H9 (cell line): ENCODE measurements at regions not wholly inside any gene's neighbourhood (a gene's known extent, or its start where the extent isn't known, plus 50 kb on each side); places are given as distances from the start of the nearest gene placed in this dataset.

ENCODE experiments used
- DNase-seq: peaks from one replicate; pipeline ENCODE4 v3.0.0-alpha.2; 2017
- H2AFZ ChIP-seq: one replicate; pipeline ENCODE4 v1.6.1; 2013; ENCODE audit warnings: mild to moderate bottlenecking, low read length, control low read depth, moderate library complexity
- H2AK5ac ChIP-seq: 2 replicates; pipeline ENCODE4 v1.6.1; 2013; ENCODE audit warnings: low read length, control low read depth, mixed read lengths; ENCODE audit not compliant: insufficient read length
- H2BK120ac ChIP-seq: one replicate; pipeline ENCODE4 v1.6.1; 2013; ENCODE audit warnings: low read depth, mild to moderate bottlenecking, low read length, control low read depth, inconsistent platforms; ENCODE audit not compliant: poor library complexity, severe bottlenecking
- H2BK12ac ChIP-seq: 2 replicates; pipeline ENCODE4 v1.6.1; 2013; ENCODE audit warnings: low read length, control low read depth, mixed read lengths, low read depth; ENCODE audit not compliant: insufficient read length
- H2BK15ac ChIP-seq: 2 replicates; pipeline ENCODE4 v1.6.1; 2013; ENCODE audit warnings: low read depth, low read length, control low read depth
- H2BK20ac ChIP-seq: one replicate; pipeline ENCODE4 v1.6.1; 2013; ENCODE audit warnings: low read depth, mild to moderate bottlenecking, low read length, control low read depth, inconsistent platforms; ENCODE audit not compliant: poor library complexity, severe bottlenecking
- H2BK5ac ChIP-seq: 2 replicates; pipeline ENCODE4 v1.6.1; 2013; ENCODE audit warnings: low read length, control low read depth, mixed read lengths; ENCODE audit not compliant: insufficient read length
- H3K14ac ChIP-seq: 2 replicates; pipeline ENCODE4 v1.6.1; 2013; ENCODE audit warnings: low read length, control low read depth; ENCODE audit not compliant: insufficient read depth
- H3K18ac ChIP-seq: 2 replicates; pipeline ENCODE4 v1.6.1; 2013; ENCODE audit warnings: low read depth, mild to moderate bottlenecking, mixed read lengths, low read length, control low read depth; ENCODE audit not compliant: insufficient read length
- H3K23ac ChIP-seq: 2 replicates; pipeline ENCODE4 v1.6.1; 2013; ENCODE audit warnings: low read length, control low read depth, mixed read lengths, low read depth; ENCODE audit not compliant: insufficient read length
- H3K23me2 ChIP-seq: 2 replicates; pipeline ENCODE4 v1.6.1; 2013; ENCODE audit warnings: low read depth, mild to moderate bottlenecking, mixed read lengths, low read length, control low read depth; ENCODE audit not compliant: insufficient read length, poor library complexity, severe bottlenecking
- H3K27ac ChIP-seq: 2 replicates; pipeline ENCODE4 v1.5.1; 2013; ENCODE audit warnings: low read length, control low read depth, mixed read lengths, low read depth; ENCODE audit not compliant: insufficient read length
- H3K27me3 ChIP-seq: 2 replicates; pipeline ENCODE4 v1.6.1; 2013; ENCODE audit warnings: low read length, control low read depth, inconsistent platforms; ENCODE audit not compliant: insufficient read depth
- H3K4ac ChIP-seq: 2 replicates; pipeline ENCODE4 v1.6.1; 2013; ENCODE audit warnings: low read depth, mild to moderate bottlenecking, control low read depth, inconsistent platforms, low read length, moderate library complexity
- H3K4me1 ChIP-seq: 2 replicates; pipeline ENCODE4 v1.6.1; 2013; ENCODE audit warnings: low read length, control low read depth, inconsistent platforms; ENCODE audit not compliant: insufficient read depth
- H3K4me2 ChIP-seq: 2 replicates; pipeline ENCODE4 v1.6.1; 2013; ENCODE audit warnings: low read length, control low read depth, mixed read lengths; ENCODE audit not compliant: insufficient read length, insufficient read depth
- H3K56ac ChIP-seq: 2 replicates; pipeline ENCODE4 v1.6.1; 2013; ENCODE audit warnings: low read depth, mild to moderate bottlenecking, mixed read lengths, low read length, control low read depth; ENCODE audit not compliant: insufficient read length
- H3K79me1 ChIP-seq: 2 replicates; pipeline ENCODE4 v1.6.1; 2013; ENCODE audit warnings: low read depth, mild to moderate bottlenecking, moderate library complexity, low read length, control low read depth, inconsistent platforms; ENCODE audit not compliant: insufficient read depth, poor library complexity, severe bottlenecking
- H3K79me2 ChIP-seq: 2 replicates; pipeline ENCODE4 v1.6.1; 2013; ENCODE audit warnings: low read length, control low read depth, inconsistent platforms; ENCODE audit not compliant: insufficient read depth
- H3K9ac ChIP-seq: 2 replicates; pipeline ENCODE4 v1.6.1; 2013; ENCODE audit warnings: low read length, control low read depth, mixed read lengths; ENCODE audit not compliant: insufficient read length; ENCODE audit errors: extremely low read depth
- H3K9me3 ChIP-seq: one replicate; pipeline ENCODE4 v1.6.1; 2013; ENCODE audit warnings: low read depth, low read length, inconsistent platforms; ENCODE audit not compliant: control insufficient read depth
- H3T11ph ChIP-seq: one replicate; pipeline ENCODE4 v1.6.1; 2013; ENCODE audit warnings: mild to moderate bottlenecking, low read length, control low read depth, inconsistent platforms
- H4K20me1 ChIP-seq: one replicate; pipeline ENCODE4 v1.6.1; 2013; ENCODE audit not compliant: control insufficient read depth, insufficient read length, insufficient read depth
- H4K5ac ChIP-seq: 2 replicates; pipeline ENCODE4 v1.6.1; 2013; ENCODE audit warnings: low read depth, mild to moderate bottlenecking, mixed read lengths, low read length, control low read depth; ENCODE audit not compliant: insufficient read length
- H4K8ac ChIP-seq: replicated peaks from 2 replicates; pipeline ENCODE4 v1.6.1; 2013; ENCODE audit warnings: low read length, control low read depth, mixed read lengths, low read depth; ENCODE audit not compliant: insufficient read length
- H4K91ac ChIP-seq: 2 replicates; pipeline ENCODE4 v1.6.1; 2013; ENCODE audit warnings: low read depth, mild to moderate bottlenecking, moderate library complexity, mixed read lengths, low read length, control low read depth; ENCODE audit not compliant: insufficient read length
- H3K27ac Mint-ChIP-seq, 3 experiments: 2 replicates in 2 of 3; 3 replicates in 1 of 3; pipeline ENCODE4 v1.8.0; 2020 to 2021; ENCODE audit warnings: mixed read lengths in 3 of 3, mild to moderate bottlenecking in 1 of 3, moderate library complexity in 1 of 3
- H3K27me3 Mint-ChIP-seq: 2 replicates; pipeline ENCODE4 v1.8.0; 2021; ENCODE audit warnings: low read depth, mild to moderate bottlenecking, moderate library complexity, mixed read lengths
- H3K36me3 Mint-ChIP-seq, 3 experiments: 2 replicates in 2 of 3; 3 replicates in 1 of 3; pipeline ENCODE4 v1.8.0; 2020 to 2021; ENCODE audit warnings: low read depth in 3 of 3, mixed read lengths in 3 of 3; ENCODE audit not compliant: insufficient read depth in 1 of 3
- H3K4me1 Mint-ChIP-seq, 2 experiments: 2 replicates each; pipeline ENCODE4 v1.8.0; 2020; ENCODE audit warnings: mixed read lengths in 2 of 2
- H3K4me3 Mint-ChIP-seq, 2 experiments: 2 replicates in 1 of 2; 3 replicates in 1 of 2; pipeline ENCODE4 v1.8.0; 2020 to 2021; ENCODE audit warnings: mild to moderate bottlenecking in 2 of 2, mixed read lengths in 2 of 2, moderate library complexity in 1 of 2
- H3K9me3 Mint-ChIP-seq, 2 experiments: 2 replicates in 1 of 2; 3 replicates in 1 of 2; pipeline ENCODE4 v1.8.0; 2020; ENCODE audit warnings: mild to moderate bottlenecking in 2 of 2, mixed read lengths in 2 of 2, moderate library complexity in 1 of 2
- WGBS: extraction: QIAGEN DNeasy Blood & Tissue Kit; methylation state at CpG from one replicate; pipeline ENCODE4 v1.1.7; 2013; ENCODE audit warnings: missing lambda C conversion rate, low lambda C conversion rate, mixed read lengths; ENCODE audit not compliant: insufficient read length; ENCODE audit errors: extremely low coverage; 5-methylcytosine and 5-hydroxymethylcytosine counted together
- TF ChIP-seq, protein P1 (sequence below): fragments of 200-600 bp; sonication (generic); conservative IDR thresholded peaks from 3 replicates; pipeline ENCODE4 v1.8.0; 2021; ENCODE audit warnings: antibody characterized with exemption, mild to moderate bottlenecking

DNA sequence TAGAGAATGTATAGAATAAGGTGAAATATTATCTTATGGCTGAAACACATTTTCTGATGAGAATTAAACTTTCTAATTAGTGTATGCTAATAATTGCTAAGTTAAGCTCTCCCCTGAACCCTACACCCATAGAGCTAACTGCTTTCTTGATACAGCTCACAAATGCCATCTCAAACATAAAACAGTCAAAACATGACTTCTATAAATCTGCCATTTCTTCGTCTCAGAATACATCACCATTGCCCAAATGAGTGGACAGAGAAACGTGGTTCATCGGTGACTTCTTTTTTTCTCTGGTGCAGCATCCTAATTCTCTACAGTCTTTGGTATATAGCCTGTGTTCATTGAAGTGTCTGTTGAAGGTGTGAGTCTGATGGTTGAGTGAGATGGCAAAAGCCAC, 554.6 kb downstream of the NLGN4X start:
- Mint-ChIP-seq H3K27ac (no peak overlapping the region), H3K4me1 (no peaks in the 10 kb centered on the region), H3K27me3 (no peaks in the 10 kb centered on the region), H3K36me3 (peaks cover 4 to 5% (median 4%) of the 10 kb centered on the region in 3 experiments; a peak in 5 of 7 replicates), H3K4me3 (no peak overlapping the region), H3K9me3 (peaks cover 4 to 5% of the 10 kb centered on the region in 2 experiments)
- WGBS: no CpG with 5 or more reads among the region's 3 CpGs
- H2BK20ac ChIP-seq: no peak overlapping the region
- H3K9me3 ChIP-seq: no peaks in the 10 kb centered on the region
- H3K18ac ChIP-seq: no peak overlapping the region
- TF ChIP-seq, protein P1, sequence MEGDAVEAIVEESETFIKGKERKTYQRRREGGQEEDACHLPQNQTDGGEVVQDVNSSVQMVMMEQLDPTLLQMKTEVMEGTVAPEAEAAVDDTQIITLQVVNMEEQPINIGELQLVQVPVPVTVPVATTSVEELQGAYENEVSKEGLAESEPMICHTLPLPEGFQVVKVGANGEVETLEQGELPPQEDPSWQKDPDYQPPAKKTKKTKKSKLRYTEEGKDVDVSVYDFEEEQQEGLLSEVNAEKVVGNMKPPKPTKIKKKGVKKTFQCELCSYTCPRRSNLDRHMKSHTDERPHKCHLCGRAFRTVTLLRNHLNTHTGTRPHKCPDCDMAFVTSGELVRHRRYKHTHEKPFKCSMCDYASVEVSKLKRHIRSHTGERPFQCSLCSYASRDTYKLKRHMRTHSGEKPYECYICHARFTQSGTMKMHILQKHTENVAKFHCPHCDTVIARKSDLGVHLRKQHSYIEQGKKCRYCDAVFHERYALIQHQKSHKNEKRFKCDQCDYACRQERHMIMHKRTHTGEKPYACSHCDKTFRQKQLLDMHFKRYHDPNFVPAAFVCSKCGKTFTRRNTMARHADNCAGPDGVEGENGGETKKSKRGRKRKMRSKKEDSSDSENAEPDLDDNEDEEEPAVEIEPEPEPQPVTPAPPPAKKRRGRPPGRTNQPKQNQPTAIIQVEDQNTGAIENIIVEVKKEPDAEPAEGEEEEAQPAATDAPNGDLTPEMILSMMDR: no peak
- H2AFZ ChIP-seq: no peak overlapping the region
- H3K23ac ChIP-seq: no peak overlapping the region
- DNase-seq: no peak
- no peak overlapping the region for H2AK5ac ChIP-seq
- no peak overlapping the region for H3K14ac ChIP-seq
- H2BK5ac ChIP-seq: no peak overlapping the region
- no peak overlapping the region for H2BK12ac ChIP-seq
- H3K27ac ChIP-seq: no peak overlapping the region
- no peak overlapping the region for H3K56ac ChIP-seq
- no peaks in the 10 kb centered on the region for H3K23me2 ChIP-seq
- no peak overlapping the region for H2BK15ac ChIP-seq
- no peak overlapping the region for H3K4me2 ChIP-seq
- no peak overlapping the region for H2BK120ac ChIP-seq
- H3K79me1 ChIP-seq: no peaks in the 10 kb centered on the region
- no peaks in the 10 kb centered on the region for H3K4me1 ChIP-seq
- H4K20me1 ChIP-seq: no peaks in the 10 kb centered on the region
- no peaks in the 10 kb centered on the region for H3K79me2 ChIP-seq
- H4K91ac ChIP-seq: no peak overlapping the region
- no peak overlapping the region for H3K9ac ChIP-seq
- no peak overlapping the region for H4K8ac ChIP-seq
- H4K5ac ChIP-seq: no peak overlapping the region
- no peak overlapping the region for H3K4ac ChIP-seq
- no peaks in the 10 kb centered on the region for H3K27me3 ChIP-seq
- no peak overlapping the region for H3T11ph ChIP-seq
